Right lobe of liver (tissue), 4 donors: ENCODE measurements at regions not wholly inside any gene's neighbourhood (a gene's known extent, or its start where the extent isn't known, plus 50 kb on each side); places are given as distances from the start of the nearest gene placed in this dataset.

Experiments
- CTCF ChIP-seq, 4 donors: fragments of 200-600 bp in 3 of 4; fragments of 450-650 bp in 1 of 4; IDR thresholded peaks; one replicate each; pipeline versions ENCODE4 v1.5.1 to v1.8.0; 2016 to 2022; ENCODE audit warnings: antibody characterized with exemption in 4 of 4, mild to moderate bottlenecking in 2 of 4
- POLR2A ChIP-seq: fragments of 450-650 bp; IDR thresholded peaks from one replicate; pipeline ENCODE4 v1.6.1; 2017; ENCODE audit warnings: antibody characterized with exemption, mild to moderate bottlenecking
- donor health status: DM: no; HTN: no; CAD: no.
- donor health status: DM: no; HTN: no; CAD: no.
- donor health status: DM: no; HTN: yes; CAD: no.

- no peak for TF ChIP-seq CTCF (IDR thresholded peaks at IDR 0.05)
- no peak for TF ChIP-seq POLR2A
Measured at GRCh38 chr5:58263296-58263695, 196.6 kb downstream of the PLK2 start.
